ENCODE measurements at regions not wholly inside any gene's neighbourhood (a gene's known extent, or its start where the extent isn't known, plus 50 kb on each side); places are given as distances from the start of the nearest gene placed in this dataset.

DNA sequence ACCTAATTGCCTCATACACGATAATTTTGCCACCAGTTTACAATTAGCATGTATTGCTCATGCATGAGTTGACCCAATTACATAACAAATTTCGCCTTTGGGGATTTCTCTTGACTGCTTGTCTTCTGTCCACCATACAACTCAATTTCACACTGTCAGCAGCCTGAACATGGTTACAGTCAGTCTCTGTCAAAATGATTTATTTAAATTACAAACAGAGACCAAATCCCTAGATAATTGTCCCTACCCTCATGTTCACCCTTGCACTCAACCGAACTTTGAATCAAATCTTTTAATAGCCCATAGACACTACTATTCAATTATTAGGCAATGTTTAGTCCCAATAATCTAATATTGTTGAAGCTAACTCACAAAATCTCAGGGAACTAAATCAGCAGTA is 59.7 kb upstream of the NEBL start:
- TF ChIP-seq, protein P1, sequence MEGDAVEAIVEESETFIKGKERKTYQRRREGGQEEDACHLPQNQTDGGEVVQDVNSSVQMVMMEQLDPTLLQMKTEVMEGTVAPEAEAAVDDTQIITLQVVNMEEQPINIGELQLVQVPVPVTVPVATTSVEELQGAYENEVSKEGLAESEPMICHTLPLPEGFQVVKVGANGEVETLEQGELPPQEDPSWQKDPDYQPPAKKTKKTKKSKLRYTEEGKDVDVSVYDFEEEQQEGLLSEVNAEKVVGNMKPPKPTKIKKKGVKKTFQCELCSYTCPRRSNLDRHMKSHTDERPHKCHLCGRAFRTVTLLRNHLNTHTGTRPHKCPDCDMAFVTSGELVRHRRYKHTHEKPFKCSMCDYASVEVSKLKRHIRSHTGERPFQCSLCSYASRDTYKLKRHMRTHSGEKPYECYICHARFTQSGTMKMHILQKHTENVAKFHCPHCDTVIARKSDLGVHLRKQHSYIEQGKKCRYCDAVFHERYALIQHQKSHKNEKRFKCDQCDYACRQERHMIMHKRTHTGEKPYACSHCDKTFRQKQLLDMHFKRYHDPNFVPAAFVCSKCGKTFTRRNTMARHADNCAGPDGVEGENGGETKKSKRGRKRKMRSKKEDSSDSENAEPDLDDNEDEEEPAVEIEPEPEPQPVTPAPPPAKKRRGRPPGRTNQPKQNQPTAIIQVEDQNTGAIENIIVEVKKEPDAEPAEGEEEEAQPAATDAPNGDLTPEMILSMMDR (optimal IDR thresholded peaks at IDR 0.05 in 1 of 3, IDR thresholded peaks at IDR 0.05 in 1 of 3, conservative IDR thresholded peaks at IDR 0.05 in 1 of 3; ENCODE audit: extremely low read depth in 1 of 3, insufficient read depth in 2 of 3, low read length in 3 of 3): no peak
- no peak for TF ChIP-seq EZH2 (IDR thresholded peaks at IDR 0.05; ENCODE audit: low read length)

Measured in keratinocyte (primary cell).